K562 (cell line): ENCODE measurements at regions not wholly inside any gene's neighbourhood (a gene's known extent, or its start where the extent isn't known, plus 50 kb on each side); places are given as distances from the start of the nearest gene placed in this dataset.

Experiments
- ATAC-seq: fragments of 200-7000 bp; cut with Tn5 transposase; 3 replicates; pipeline ENCODE4 v1.9.1; 2020; ENCODE audit warnings: moderate library complexity
- BruUV-seq: library from RNA; stranded (reverse); fragments of 400-500 nt; replicated peaks from 2 replicates; lab custom pipeline; 2021; lab: Mats Ljungman, UMichigan
- CTCF ChIA-PET: fragments of 300-600 bp; formaldehyde crosslinking; extraction: SDS; loops from one replicate; lab custom pipeline; 2021; ENCODE audit warnings: low intra/inter-chr PET ratio; lab: Yijun Ruan, JAX
- POLR2A ChIA-PET: fragments of 300-600, 350-650 bp; sonication (Branson Sonifier 250); formaldehyde crosslinking; extraction: SDS; loops from one replicate; lab custom pipeline; 2021; ENCODE audit warnings: antibody characterized with exemption, inconsistent platforms; lab: Yijun Ruan, JAX
- DNase-seq, 4 experiments: peaks; one replicate each; pipeline versions ENCODE4 v3.0.0 to v3.0.0-alpha.2; 2011 to 2018; ENCODE audit warnings: low spot score in 3 of 4, mixed read lengths in 3 of 4; ENCODE audit errors: extremely low read depth in 1 of 4
- FAIRE-seq: peaks from 2 replicates; lab custom pipeline; 2011; peaks lifted over from hg19 to GRCh38; lab: Jason Lieb, UNC
- H2AFZ ChIP-seq: 2 replicates; pipeline ENCODE4 v1.6.0; 2011; ENCODE audit warnings: low read depth, low read length, control low read depth, inconsistent platforms
- H3K27ac ChIP-seq: fragments of 200-600 bp; 3 replicates; pipeline ENCODE4 v1.8.0; 2011; ENCODE audit warnings: low read depth, mild to moderate bottlenecking, control low read depth, inconsistent platforms, low read length, moderate library complexity, mixed read lengths; ENCODE audit errors: extremely low read depth
- H3K27me3 ChIP-seq, 2 experiments: fragments of 300-600 bp in 1 of 2; 2 replicates in 1 of 2; 3 replicates in 1 of 2; pipeline versions ENCODE4 v1.6.0 to v1.8.0; 2011; ENCODE audit warnings: inconsistent platforms in 2 of 2, low read length in 2 of 2, mild to moderate bottlenecking in 1 of 2, mixed read lengths in 1 of 2, moderate library complexity in 1 of 2; ENCODE audit not compliant: control insufficient read depth in 2 of 2, insufficient read depth in 2 of 2
- H3K36me3 ChIP-seq: fragments of 300-600 bp; 3 replicates; pipeline ENCODE4 v1.8.0; 2011; ENCODE audit warnings: mild to moderate bottlenecking, low read length, inconsistent platforms; ENCODE audit not compliant: control insufficient read depth, insufficient read depth
- H3K4me1 ChIP-seq, 2 experiments: fragments of 200-600 bp in 1 of 2; replicated peaks in 1 of 2; 2 replicates in 1 of 2; 3 replicates in 1 of 2; pipeline versions ENCODE4 v1.5.1 to v1.8.0; 2011; ENCODE audit warnings: inconsistent platforms in 2 of 2, low read length in 2 of 2, mild to moderate bottlenecking in 1 of 2, mixed read lengths in 1 of 2, moderate library complexity in 1 of 2; ENCODE audit not compliant: control insufficient read depth in 2 of 2, insufficient read depth in 2 of 2
- H3K4me2 ChIP-seq: 2 replicates; pipeline ENCODE4 v1.6.1; 2011; ENCODE audit warnings: low read length, control low read depth, inconsistent platforms, mixed read lengths; ENCODE audit not compliant: insufficient read depth
- H3K4me3 ChIP-seq: fragments of 200-600 bp; sonication (generic), shearing (Covaris generic); 2 replicates; pipeline ENCODE4 v1.5.1; 2016; ENCODE audit warnings: control low read depth, inconsistent platforms
- H3K79me2 ChIP-seq: fragments of 200-600 bp; 3 replicates; pipeline ENCODE4 v1.8.0; 2011; ENCODE audit warnings: low read length, inconsistent platforms; ENCODE audit not compliant: control insufficient read depth, insufficient read depth
- H3K9ac ChIP-seq, 2 experiments: 2 replicates each; pipeline versions ENCODE4 v1.6.0 to v1.6.1; 2011; ENCODE audit warnings: low read depth in 2 of 2, low read length in 2 of 2, control low read depth in 1 of 2, inconsistent platforms in 1 of 2, mild to moderate bottlenecking in 1 of 2, mixed read lengths in 1 of 2; ENCODE audit not compliant: insufficient read depth in 1 of 2
- H3K9me1 ChIP-seq: one replicate; pipeline ENCODE4 v1.6.0; 2011; ENCODE audit warnings: inconsistent platforms, mild to moderate bottlenecking, low read length, moderate library complexity; ENCODE audit not compliant: control insufficient read depth, insufficient read depth
- H3K9me3 ChIP-seq: replicated peaks from 2 replicates; pipeline ENCODE4 v1.5.1; 2011; ENCODE audit warnings: low read depth, low read length, inconsistent platforms; ENCODE audit not compliant: control insufficient read depth, insufficient read depth
- H4K20me1 ChIP-seq: replicated peaks from 2 replicates; pipeline ENCODE4 v1.6.1; 2011; ENCODE audit warnings: low read length, inconsistent platforms, mixed read lengths; ENCODE audit not compliant: control insufficient read depth, insufficient read depth
- KHSRP ChIP-seq: fragments of 450-650 bp; IDR thresholded peaks from 2 replicates; pipeline ENCODE4 v1.6.1; 2017
- WGBS: fragments of 100-300 bp; shearing (Covaris generic); methylation state at CpG from one replicate; pipeline ENCODE4 v1.1.6; 2016; ENCODE audit warnings: low coverage, mixed read lengths; ENCODE audit not compliant: insufficient coverage; ENCODE audit errors: missing lambda C conversion rate; 5-methylcytosine and 5-hydroxymethylcytosine counted together
- in situ Hi-C: fragments of 300-500 bp; cut with MboI; formaldehyde crosslinking; loops from 4 replicates; pipeline ENCODE4 v1.15.0; 2018; ENCODE audit warnings: inconsistent platforms, mixed read lengths
- intact Hi-C: fragments of 100-400 bp; cut with micrococcal nuclease; formaldehyde crosslinking; loops from 2 replicates; pipeline ENCODE4 v1.14.2; 2022
- TF ChIP-seq, protein P1 (sequence below): fragments of 450-650 bp; IDR thresholded peaks from 2 replicates; pipeline ENCODE4 v1.6.1; 2017; ENCODE audit warnings: antibody characterized with exemption, mild to moderate bottlenecking

DNA sequence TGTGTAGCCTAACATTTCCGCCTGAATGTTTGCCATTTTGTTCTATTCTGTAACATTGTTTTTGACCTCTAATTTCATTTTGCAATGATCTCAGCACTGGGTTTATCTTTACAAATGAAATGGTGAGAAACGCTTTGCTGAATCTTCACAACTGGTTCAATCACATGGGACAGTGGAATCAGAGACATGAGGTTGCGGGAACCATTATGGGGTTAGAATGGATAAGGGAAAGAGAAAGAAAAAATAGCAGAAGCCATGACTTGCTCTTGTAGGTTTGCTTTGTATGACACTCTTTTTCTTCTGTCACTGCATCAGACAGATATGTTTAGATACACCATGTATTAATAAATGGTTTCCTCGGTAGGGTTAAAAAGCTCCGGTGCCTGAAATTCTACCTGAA lies 114.3 kb upstream of the PELI1 start:
- H3K9me3 ChIP-seq = no peaks in the 10 kb centered on the region
- no peaks in the 10 kb centered on the region for H3K27me3 ChIP-seq
- H3K79me2 ChIP-seq = no peaks in the 10 kb centered on the region
- ChIA-PET POLR2A (no interaction called here), CTCF (no interaction called here)
- no peak overlapping the region for H3K9ac ChIP-seq
- FAIRE-seq (no peak), ATAC-seq (no peak), DNase-seq (no peak)
- BruUV-seq = no TSS peak
- no peak overlapping the region for H3K27ac ChIP-seq
- TF ChIP-seq, protein P1, sequence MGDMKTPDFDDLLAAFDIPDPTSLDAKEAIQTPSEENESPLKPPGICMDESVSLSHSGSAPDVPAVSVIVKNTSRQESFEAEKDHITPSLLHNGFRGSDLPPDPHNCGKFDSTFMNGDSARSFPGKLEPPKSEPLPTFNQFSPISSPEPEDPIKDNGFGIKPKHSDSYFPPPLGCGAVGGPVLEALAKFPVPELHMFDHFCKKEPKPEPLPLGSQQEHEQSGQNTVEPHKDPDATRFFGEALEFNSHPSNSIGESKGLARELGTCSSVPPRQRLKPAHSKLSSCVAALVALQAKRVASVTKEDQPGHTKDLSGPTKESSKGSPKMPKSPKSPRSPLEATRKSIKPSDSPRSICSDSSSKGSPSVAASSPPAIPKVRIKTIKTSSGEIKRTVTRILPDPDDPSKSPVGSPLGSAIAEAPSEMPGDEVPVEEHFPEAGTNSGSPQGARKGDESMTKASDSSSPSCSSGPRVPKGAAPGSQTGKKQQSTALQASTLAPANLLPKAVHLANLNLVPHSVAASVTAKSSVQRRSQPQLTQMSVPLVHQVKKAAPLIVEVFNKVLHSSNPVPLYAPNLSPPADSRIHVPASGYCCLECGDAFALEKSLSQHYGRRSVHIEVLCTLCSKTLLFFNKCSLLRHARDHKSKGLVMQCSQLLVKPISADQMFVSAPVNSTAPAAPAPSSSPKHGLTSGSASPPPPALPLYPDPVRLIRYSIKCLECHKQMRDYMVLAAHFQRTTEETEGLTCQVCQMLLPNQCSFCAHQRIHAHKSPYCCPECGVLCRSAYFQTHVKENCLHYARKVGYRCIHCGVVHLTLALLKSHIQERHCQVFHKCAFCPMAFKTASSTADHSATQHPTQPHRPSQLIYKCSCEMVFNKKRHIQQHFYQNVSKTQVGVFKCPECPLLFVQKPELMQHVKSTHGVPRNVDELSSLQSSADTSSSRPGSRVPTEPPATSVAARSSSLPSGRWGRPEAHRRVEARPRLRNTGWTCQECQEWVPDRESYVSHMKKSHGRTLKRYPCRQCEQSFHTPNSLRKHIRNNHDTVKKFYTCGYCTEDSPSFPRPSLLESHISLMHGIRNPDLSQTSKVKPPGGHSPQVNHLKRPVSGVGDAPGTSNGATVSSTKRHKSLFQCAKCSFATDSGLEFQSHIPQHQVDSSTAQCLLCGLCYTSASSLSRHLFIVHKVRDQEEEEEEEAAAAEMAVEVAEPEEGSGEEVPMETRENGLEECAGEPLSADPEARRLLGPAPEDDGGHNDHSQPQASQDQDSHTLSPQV = 0 out of 2 replicates have a peak, but pooled peaks have one; percentile 27
- TF ChIP-seq KHSRP = no peak
- no peak overlapping the region for H3K4me2 ChIP-seq
- H3K4me1 ChIP-seq = peaks cover 3 to 20% of the 10 kb centered on the region in 2 experiments; a peak in 4 of 5 replicates
- in situ Hi-C loops = no loop called here
- intact Hi-C loops = no loop called here
- H3K9me1 ChIP-seq = no peaks in the 10 kb centered on the region
- H3K36me3 ChIP-seq = no peaks in the 10 kb centered on the region
- H3K4me3 ChIP-seq = no peak overlapping the region
- H4K20me1 ChIP-seq = no peaks in the 10 kb centered on the region
- WGBS = 72% methylated on average over 5 of the region's 5 CpGs
- no peak overlapping the region for H2AFZ ChIP-seq
